Left ventricle myocardium inferior (tissue), 1 donor: ENCODE measurements at regions not wholly inside any gene's neighbourhood (a gene's known extent, or its start where the extent isn't known, plus 50 kb on each side); places are given as distances from the start of the nearest gene placed in this dataset.

ENCODE experiments used
- DNase-seq: peaks from one replicate; pipeline ENCODE4 v3.0.0-alpha.2; 2020
- H3K27ac ChIP-seq: fragments of 200-600 bp; replicated peaks from 2 replicates; pipeline ENCODE4 v1.8.0; 2021
- H3K27me3 ChIP-seq: fragments of 200-600 bp; 2 replicates; pipeline ENCODE4 v1.8.0; 2021; ENCODE audit warnings: low read depth
- H3K36me3 ChIP-seq: fragments of 200-600 bp; 2 replicates; pipeline ENCODE4 v1.8.0; 2021
- H3K4me1 ChIP-seq: fragments of 200-600 bp; 2 replicates; pipeline ENCODE4 v1.8.0; 2021
- H3K4me3 ChIP-seq: fragments of 200-600 bp; 2 replicates; pipeline ENCODE4 v1.8.0; 2021; ENCODE audit warnings: mild to moderate bottlenecking, moderate library complexity
- H3K9me3 ChIP-seq: fragments of 200-600 bp; replicated peaks from 2 replicates; pipeline ENCODE4 v1.8.0; 2021
- intact Hi-C: fragments of 100-400 bp; cut with micrococcal nuclease; formaldehyde crosslinking; loops from one replicate; pipeline ENCODE4 v1.11.0; 2022
- TF ChIP-seq, protein P1 (sequence below): fragments of 200-600 bp; IDR thresholded peaks from 2 replicates; pipeline ENCODE4 v1.8.0; 2021; ENCODE audit warnings: antibody characterized with exemption, mild to moderate bottlenecking, borderline replicate concordance
- donor health status: DM: no; HTN: yes; CAD: no; lungs with severe emphysema.

DNA sequence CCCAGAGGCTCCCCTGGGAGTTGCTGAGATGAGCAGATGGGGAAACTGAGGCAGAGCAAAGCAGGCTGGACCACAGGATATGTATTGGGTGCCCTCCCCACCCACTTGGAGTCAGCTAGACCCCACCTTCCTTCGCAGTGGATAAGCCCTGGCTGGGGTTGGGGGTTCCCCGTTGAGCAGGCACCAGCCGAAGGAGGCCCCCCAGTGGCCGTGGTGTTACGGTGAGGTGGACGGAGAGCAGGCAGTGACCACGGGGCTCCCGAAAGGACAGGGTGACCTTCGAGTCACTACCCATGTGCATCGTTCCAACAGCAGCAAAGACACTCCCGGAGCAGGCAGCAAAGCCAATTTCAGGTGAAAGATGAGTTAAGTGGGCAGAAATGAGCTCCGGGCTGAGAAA is 62.4 kb upstream of the ADGRE5 start:
- Histone ChIP-seq H3K9me3 (peaks cover 15% of the 10 kb centered on the region), H3K27ac (no peak overlapping the region), H3K4me1 (no peaks in the 10 kb centered on the region), H3K27me3 (peaks cover 21% of the 10 kb centered on the region), H3K4me3 (no peak overlapping the region), H3K36me3 (no peaks in the 10 kb centered on the region)
- intact Hi-C loops, result no loop called here
- TF ChIP-seq, protein P1, sequence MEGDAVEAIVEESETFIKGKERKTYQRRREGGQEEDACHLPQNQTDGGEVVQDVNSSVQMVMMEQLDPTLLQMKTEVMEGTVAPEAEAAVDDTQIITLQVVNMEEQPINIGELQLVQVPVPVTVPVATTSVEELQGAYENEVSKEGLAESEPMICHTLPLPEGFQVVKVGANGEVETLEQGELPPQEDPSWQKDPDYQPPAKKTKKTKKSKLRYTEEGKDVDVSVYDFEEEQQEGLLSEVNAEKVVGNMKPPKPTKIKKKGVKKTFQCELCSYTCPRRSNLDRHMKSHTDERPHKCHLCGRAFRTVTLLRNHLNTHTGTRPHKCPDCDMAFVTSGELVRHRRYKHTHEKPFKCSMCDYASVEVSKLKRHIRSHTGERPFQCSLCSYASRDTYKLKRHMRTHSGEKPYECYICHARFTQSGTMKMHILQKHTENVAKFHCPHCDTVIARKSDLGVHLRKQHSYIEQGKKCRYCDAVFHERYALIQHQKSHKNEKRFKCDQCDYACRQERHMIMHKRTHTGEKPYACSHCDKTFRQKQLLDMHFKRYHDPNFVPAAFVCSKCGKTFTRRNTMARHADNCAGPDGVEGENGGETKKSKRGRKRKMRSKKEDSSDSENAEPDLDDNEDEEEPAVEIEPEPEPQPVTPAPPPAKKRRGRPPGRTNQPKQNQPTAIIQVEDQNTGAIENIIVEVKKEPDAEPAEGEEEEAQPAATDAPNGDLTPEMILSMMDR, result peak; percentile 23
- no peak for DNase-seq

DNA sequence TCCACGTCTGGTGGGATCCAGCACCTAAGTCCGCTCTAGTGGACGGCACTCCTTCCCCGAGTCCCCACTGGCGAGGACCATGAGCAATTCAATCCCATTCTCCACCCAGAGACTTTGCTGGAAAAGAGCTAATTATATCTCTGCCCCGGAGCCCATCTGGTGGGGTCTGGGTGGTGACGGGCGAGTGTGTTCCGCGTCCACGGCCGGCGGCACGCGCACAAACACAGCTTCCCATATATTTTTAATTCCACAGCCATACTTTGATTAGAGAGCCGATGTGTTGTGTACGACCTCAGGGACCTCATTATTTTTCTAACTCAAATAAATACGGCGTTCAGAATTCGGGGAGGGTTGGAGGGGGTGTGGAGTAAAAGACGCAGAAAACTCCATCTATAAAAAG is 64.1 kb upstream of the ADGRE5 start:
- Histone ChIP-seq H3K27ac (no peak overlapping the region), H3K4me1 (no peaks in the 10 kb centered on the region), H3K27me3 (peaks cover 29% of the 10 kb centered on the region), H3K9me3 (peaks cover 15% of the 10 kb centered on the region), H3K36me3 (no peaks in the 10 kb centered on the region), H3K4me3 (no peak overlapping the region)
- TF ChIP-seq, protein P1, result no peak
- no peak for DNase-seq
- intact Hi-C loops, result no loop called here

DNA sequence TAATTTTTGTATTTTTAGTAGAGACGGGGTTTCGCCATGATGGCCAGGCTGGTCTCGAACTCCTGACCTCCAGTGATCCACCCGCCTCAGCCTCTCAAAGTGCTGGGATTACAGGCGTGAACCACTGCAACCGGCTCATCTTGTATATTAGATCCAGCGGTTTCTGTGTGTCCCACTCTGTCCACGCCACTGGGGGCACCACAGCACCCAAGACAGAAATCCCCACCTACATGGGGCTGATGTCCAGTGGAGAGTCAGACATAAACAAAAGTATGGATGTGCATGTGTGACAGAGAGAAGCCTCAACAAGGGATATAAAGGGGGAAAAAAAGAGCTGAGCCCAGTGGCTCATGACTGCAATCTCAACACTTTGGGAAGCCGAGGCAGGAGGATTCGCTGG is 65.8 kb upstream of the ADGRE5 start:
- Histone ChIP-seq H3K4me3 (no peak overlapping the region), H3K4me1 (no peaks in the 10 kb centered on the region), H3K27ac (no peak overlapping the region), H3K27me3 (peaks cover 33% of the 10 kb centered on the region), H3K9me3 (peaks cover 9% of the 10 kb centered on the region), H3K36me3 (no peaks in the 10 kb centered on the region)
- intact Hi-C loops, result no loop called here
- TF ChIP-seq, protein P1, result no peak
- DNase-seq, result no peak

DNA sequence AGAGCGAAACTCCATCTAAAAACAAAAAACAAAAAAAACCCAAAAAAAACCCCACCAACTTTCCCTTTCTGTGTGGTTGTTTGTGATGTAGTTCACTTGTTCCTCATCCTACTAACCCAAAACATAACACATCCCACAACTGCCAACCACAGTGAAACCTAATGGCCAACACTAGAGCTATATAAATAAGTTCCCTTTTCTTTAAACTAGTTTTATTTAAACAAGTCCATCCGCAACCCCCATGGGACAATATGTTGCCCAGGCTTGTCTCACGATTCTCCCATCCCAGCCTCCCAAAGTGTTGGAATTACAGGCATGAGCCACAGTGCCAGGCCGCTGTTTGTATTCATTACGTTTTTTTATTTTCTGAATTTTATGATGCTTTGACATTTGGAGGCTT is 71.2 kb upstream of the ADGRE5 start:
- no peak for DNase-seq
- H3K4me1 ChIP-seq, result no peaks in the 10 kb centered on the region
- H3K9me3 ChIP-seq, result peaks cover 7% of the 10 kb centered on the region
- no peak overlapping the region for H3K4me3 ChIP-seq
- intact Hi-C loops, result no loop called here
- TF ChIP-seq, protein P1, result no peak
- peaks cover 26% of the 10 kb centered on the region for H3K27me3 ChIP-seq
- no peak overlapping the region for H3K27ac ChIP-seq
- H3K36me3 ChIP-seq, result no peaks in the 10 kb centered on the region

DNA sequence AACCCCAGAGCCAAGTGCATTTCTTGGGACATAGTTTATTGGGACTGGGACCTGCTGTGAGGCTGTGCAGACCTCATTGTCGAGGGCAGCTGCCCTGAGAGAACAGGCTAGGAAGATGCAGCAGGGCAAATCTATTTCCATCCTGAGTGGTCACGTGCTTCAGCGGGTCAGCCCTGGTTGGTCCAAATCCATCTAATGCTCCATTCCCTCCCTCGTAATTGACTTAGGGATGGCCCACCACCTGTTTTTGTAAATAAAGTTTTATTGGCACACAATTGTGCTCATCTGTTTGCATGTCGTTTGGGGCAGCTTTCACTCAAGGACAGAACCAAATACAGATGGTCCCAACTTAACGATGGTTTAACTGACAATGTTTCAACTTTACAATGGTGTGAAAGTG is 75.5 kb upstream of the ADGRE5 start:
- Histone ChIP-seq H3K36me3 (no peaks in the 10 kb centered on the region), H3K27ac (no peak overlapping the region), H3K27me3 (peaks cover 45% of the 10 kb centered on the region), H3K9me3 (peaks cover 7% of the 10 kb centered on the region), H3K4me1 (no peaks in the 10 kb centered on the region), H3K4me3 (no peak overlapping the region)
- intact Hi-C loops, result no loop called here
- DNase-seq, result no peak
- TF ChIP-seq, protein P1, result no peak

DNA sequence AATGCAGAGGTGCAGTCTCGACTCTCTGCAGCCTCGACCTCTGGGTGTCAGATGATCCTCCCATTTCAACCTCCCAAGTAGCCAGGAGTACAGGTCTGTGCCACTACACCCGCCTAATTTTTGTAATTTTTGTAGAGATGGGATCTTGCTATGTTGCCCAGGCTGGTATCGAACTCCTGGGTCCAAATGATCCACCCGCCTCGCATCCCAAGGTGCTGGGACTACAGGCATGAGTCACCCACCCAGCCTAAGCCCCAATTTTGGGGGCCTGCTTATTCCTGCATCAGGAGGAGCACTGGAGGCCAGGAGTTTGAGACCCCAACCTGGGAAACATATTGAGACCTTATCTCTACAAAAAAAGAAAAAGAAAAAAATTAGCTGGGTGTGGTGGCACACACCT is 80.1 kb upstream of the ADGRE5 start:
- Histone ChIP-seq H3K27ac (no peak overlapping the region), H3K4me1 (no peaks in the 10 kb centered on the region), H3K4me3 (no peak overlapping the region), H3K27me3 (peaks cover 46% of the 10 kb centered on the region), H3K9me3 (no peaks in the 10 kb centered on the region), H3K36me3 (no peaks in the 10 kb centered on the region)
- DNase-seq, result no peak
- intact Hi-C loops, result no loop called here
- TF ChIP-seq, protein P1, result no peak
